Mesodermal cell (in vitro differentiated cells): ENCODE measurements at regions not wholly inside any gene's neighbourhood (a gene's known extent, or its start where the extent isn't known, plus 50 kb on each side); places are given as distances from the start of the nearest gene placed in this dataset.

ENCODE experiments used
- H3K27ac ChIP-seq: 2 replicates; pipeline ENCODE4 v1.7.0; 2013; ENCODE audit warnings: mild to moderate bottlenecking, low read depth, low read length, moderate library complexity; ENCODE audit not compliant: severe bottlenecking
- H3K36me3 ChIP-seq: 2 replicates; pipeline ENCODE4 v1.7.1; 2013; ENCODE audit warnings: mild to moderate bottlenecking, low read length, moderate library complexity; ENCODE audit not compliant: control insufficient read depth, insufficient read depth
- H3K4me1 ChIP-seq: one replicate; pipeline ENCODE4 v1.7.1; 2013; ENCODE audit warnings: mild to moderate bottlenecking, low read length; ENCODE audit not compliant: insufficient read depth, control insufficient read depth, poor library complexity, severe bottlenecking
- H3K4me3 ChIP-seq: 2 replicates; pipeline ENCODE4 v1.7.0; 2013; ENCODE audit warnings: low read length, control low read depth, mild to moderate bottlenecking; ENCODE audit not compliant: insufficient read depth, poor library complexity, severe bottlenecking; ENCODE audit errors: extremely low read depth
- H3K9me3 ChIP-seq: 2 replicates; pipeline ENCODE4 v1.7.1; 2013; ENCODE audit warnings: mild to moderate bottlenecking, low read length, moderate library complexity; ENCODE audit not compliant: control insufficient read depth
- WGBS, 2 experiments: methylation state at CpG; one replicate each; pipeline ENCODE4 v1.1.5; 2013; ENCODE audit warnings: missing lambda C conversion rate in 2 of 2; ENCODE audit not compliant: insufficient coverage in 2 of 2; 5-methylcytosine and 5-hydroxymethylcytosine counted together

DNA sequence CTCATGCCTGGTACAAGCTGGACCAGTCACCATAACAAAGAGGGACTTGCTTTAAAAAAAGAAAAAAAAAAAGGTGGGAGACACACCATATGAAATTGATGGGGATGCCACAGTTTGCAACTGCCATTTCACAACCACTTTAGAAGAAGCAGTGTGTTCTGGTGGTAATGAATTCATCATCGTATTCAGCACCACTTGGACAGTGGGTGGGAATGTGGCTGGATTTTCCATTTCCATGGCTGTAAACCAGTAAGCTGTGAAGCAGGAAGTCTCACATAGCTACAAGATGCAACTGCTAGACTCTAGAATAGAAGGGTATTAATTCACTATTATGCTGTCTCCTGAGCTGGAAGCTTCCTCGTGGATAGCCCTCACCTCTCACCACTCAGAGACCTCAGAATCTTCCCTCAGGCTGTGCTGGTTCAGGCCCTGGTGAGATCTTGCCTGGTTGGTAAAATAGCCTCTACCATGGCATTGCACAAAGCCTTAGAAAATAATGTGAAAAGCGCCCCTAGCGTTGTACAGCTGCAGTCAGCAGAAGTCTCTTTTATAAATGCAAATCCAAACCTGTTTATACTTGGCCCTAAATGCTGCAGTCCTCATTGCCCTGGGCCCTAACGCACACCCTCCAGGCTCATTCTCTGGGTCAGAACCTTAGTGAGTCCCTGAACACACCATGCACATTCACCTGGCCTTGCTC is 150.7 kb downstream of the KCTD15 start:
- Histone ChIP-seq H3K4me1 (no peaks in the 10 kb centered on the region), H3K27ac (no peak overlapping the region), H3K36me3 (no peaks in the 10 kb centered on the region), H3K4me3 (no peak overlapping the region), H3K9me3 (no peaks in the 10 kb centered on the region)
- 80% methylated on average over 4 to 5 of the region's 5 CpGs for WGBS, 2 experiments

DNA sequence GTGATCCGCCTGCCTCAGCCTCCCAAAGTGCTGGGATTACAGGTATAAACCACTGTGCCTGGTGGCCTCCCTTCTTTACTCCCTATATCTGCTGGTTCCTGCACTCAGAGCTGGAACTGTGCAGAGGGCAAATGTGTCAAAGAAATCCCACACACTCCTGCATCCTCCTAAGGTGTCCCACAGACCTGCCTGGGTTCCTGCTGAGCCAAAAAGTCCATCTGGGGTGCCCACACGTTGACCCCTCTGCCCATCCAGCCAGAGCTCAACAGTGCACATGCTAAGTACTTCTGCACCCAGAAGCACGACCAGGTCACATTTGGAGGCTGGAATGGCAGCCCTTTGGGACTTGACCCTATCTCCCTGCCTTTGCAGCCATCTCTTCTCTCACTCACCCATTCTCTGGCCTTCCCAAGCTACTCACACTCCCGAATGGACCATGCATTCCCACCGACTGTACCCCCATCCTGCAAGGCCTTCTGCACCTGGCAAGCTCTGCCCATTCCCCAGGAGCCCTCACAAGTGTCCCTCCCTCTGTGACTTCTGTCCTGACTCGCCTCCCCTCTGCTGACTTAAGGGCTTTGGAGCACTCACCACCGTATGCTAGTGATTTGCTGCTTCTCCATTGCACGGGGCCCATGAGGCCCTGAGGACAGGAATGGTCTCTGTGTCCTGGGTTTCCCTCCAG is 152.1 kb downstream of the KCTD15 start:
- Histone ChIP-seq H3K4me3 (no peak overlapping the region), H3K4me1 (no peaks in the 10 kb centered on the region), H3K36me3 (no peaks in the 10 kb centered on the region), H3K9me3 (no peaks in the 10 kb centered on the region), H3K27ac (no peak overlapping the region)
- WGBS, 2 experiments = 84 to 85% methylated on average over 7 to 8 of the region's 8 CpGs

DNA sequence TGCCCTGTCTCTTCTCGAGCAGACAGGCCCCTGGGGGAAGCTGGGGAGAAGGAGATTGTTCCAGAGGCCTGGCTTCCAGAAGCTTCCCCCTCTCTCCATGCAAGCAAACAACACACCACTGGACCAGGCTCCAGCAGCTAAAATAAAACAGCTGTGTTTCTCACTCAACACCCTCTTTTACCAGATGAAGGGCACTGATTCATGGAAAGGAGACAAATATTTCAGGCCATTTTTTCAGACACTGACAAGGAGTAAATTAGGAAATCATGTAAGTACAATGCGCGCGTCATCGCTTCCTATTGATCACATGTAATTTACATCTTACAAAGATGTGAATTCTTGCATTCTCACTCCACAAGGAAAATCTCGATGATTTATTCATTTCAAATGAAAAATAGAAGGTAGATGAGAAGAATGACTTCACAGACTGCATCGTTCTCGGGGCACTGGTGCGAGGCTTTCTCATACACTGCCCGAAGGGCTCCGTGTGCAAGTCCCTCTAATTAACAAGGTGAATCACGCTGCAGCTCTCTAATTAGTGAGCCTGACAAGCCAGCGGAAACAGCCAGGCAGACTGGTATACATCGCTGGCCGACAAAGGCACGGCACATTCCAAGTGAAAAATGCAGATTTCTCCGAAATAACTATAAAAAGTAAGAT is 153.6 kb downstream of the KCTD15 start:
- Histone ChIP-seq H3K27ac (no peak overlapping the region), H3K36me3 (no peaks in the 10 kb centered on the region), H3K4me3 (no peak overlapping the region), H3K4me1 (no peaks in the 10 kb centered on the region), H3K9me3 (no peaks in the 10 kb centered on the region)
- 87 to 92% methylated on average over 9 of the region's 17 CpGs for WGBS, 2 experiments

DNA sequence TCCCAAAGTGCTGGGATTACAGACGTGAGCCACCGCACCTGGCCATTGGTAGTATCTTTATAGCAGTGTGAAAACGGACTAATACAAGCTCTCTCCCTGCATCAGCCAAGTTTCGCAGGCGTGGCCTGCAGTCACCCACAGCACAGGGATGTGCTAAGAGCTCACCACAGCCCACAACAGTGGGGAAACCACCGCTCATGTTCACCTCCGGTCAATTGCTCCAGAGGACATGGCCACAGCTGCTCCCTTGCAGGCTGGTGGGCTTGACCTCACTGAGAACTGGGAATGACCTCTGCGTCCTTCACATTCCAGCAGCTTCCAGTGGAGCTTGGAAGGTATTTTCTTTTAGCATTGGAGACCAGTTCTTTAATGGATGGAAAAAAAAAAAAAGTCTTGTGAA is 156.4 kb downstream of the KCTD15 start:
- H3K9me3 ChIP-seq = no peaks in the 10 kb centered on the region
- no peak overlapping the region for H3K4me3 ChIP-seq
- H3K27ac ChIP-seq = no peak overlapping the region
- H3K36me3 ChIP-seq = no peaks in the 10 kb centered on the region
- H3K4me1 ChIP-seq = no peaks in the 10 kb centered on the region
- 88 to 93% methylated on average over 7 of the region's 8 CpGs for WGBS, 2 experiments

DNA sequence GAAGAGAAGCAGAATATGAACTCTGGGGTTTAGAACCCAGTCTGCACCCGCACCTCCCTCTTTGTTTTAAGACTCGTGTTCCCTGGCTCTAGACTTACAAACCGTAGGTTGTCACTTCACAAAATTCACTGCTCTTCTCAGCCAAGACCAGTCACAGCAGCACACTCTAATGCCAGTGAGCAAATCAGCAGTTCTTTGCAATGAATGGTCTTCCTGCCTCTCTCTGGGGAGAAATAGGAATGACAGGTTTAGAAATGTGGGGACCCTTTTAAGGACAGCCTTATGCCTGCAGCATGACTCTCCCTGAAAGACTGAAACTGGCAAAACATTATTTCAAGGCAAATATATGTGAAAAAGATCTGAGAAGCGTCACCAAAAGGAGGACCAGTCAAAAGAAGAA is 156.9 kb downstream of the KCTD15 start:
- Histone ChIP-seq H3K9me3 (no peaks in the 10 kb centered on the region), H3K36me3 (no peaks in the 10 kb centered on the region)
- WGBS, 2 experiments = 82% methylated on average over 4 of the region's 4 CpGs

DNA sequence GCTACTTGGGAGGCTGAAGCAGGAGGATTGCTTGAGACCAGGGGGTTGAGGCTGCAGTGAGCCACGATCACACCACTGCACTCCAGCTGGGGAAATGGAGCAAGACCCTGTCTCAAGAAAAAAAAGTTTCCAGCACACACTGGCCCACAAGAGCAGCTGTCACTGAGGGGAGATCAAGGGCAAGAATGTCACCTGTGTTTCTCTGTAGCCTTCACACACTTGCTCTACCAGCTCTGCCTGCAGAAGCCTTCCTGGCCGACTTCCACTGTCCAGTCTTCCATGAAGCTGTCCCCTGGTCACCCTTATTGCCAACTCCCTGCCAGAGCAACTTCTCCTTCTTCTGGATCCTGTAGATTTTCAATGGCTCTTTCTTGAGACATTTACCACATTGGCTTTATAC is 158.0 kb downstream of the KCTD15 start:
- Histone ChIP-seq H3K36me3 (no peaks in the 10 kb centered on the region), H3K4me1 (no peaks in the 10 kb centered on the region), H3K27ac (no peak overlapping the region), H3K9me3 (no peaks in the 10 kb centered on the region), H3K4me3 (no peak overlapping the region)
- WGBS, 2 experiments = 67 to 93% methylated on average over 1 to 2 of the region's 2 CpGs

More for the DNA sequence above, 156.9 kb downstream of the KCTD15 start:
- Histone ChIP-seq H3K4me3 (no peak overlapping the region), H3K27ac (no peak overlapping the region), H3K4me1 (no peaks in the 10 kb centered on the region)

DNA sequence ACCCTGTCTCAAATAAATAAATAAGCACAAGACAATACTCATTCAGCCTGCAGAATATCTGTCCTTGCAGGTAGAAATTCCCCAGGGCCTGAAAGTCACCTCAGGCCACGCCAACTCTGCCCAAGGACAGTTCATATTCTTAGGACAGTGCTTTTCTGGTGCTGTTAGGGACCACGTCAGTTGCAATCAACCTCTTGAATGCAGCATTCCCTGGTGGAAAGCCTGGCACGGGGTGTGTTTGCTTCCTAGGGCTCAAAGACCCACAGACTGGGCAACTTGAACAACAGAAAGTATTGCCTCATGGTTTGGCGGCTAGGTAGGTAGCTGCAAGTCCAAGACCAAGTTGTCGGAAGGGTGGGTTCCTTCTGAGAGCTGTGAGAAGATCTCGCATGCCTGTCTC is 160.3 kb downstream of the KCTD15 start:
- Histone ChIP-seq H3K4me3 (no peak overlapping the region), H3K4me1 (no peaks in the 10 kb centered on the region), H3K36me3 (no peaks in the 10 kb centered on the region), H3K27ac (no peak overlapping the region), H3K9me3 (no peaks in the 10 kb centered on the region)
- 82 to 92% methylated on average over 4 to 6 of the region's 6 CpGs for WGBS, 2 experiments

DNA sequence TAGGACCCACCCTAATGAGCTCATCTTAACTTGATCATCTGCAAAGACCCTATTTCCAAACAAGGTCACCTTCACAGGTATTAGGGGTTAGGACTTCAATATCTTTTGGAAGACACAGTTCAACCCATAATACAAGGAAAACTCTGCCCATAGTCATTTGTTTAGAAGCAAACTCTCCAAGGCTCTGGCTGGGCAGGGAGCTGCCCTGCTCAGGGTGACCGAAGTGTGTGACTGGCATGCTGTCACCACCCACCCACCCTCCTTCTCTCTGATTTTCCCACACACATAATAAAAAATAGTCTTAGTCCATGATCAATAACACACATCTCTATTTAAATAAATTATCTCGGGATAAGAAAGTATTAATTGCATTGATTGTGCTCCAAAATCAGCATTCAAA is 161.1 kb downstream of the KCTD15 start:
- H3K4me3 ChIP-seq = no peak overlapping the region
- H3K27ac ChIP-seq = no peak overlapping the region
- no peaks in the 10 kb centered on the region for H3K36me3 ChIP-seq
- no peaks in the 10 kb centered on the region for H3K9me3 ChIP-seq
- no CpG with 5 or more reads among the region's 2 CpGs for WGBS, 2 experiments
- H3K4me1 ChIP-seq = no peaks in the 10 kb centered on the region

DNA sequence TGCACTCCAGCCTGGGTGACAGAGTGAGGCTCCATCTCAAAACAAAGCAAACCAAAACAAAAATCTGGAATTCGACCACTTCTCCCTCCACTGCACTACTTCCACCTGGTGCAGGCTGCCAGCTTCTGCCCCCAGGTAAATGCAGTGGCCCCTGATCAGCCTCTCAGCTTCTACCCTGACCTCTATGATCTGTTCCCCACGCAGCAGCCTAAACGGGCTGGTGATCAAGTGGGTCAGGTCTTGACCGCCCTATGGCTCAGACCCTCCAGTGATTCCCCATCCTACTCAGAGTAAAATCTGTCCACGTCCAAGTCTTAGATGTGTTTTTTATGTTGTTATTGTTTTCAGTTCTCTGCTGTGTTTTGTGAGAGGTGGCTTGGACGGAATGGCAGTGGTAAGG is 163.9 kb downstream of the KCTD15 start:
- H3K9me3 ChIP-seq = no peaks in the 10 kb centered on the region
- no peaks in the 10 kb centered on the region for H3K36me3 ChIP-seq
- 44 to 88% methylated on average over 1 to 4 of the region's 6 CpGs for WGBS, 2 experiments
- no peak overlapping the region for H3K4me3 ChIP-seq
- no peaks in the 10 kb centered on the region for H3K4me1 ChIP-seq
- no peak overlapping the region for H3K27ac ChIP-seq

DNA sequence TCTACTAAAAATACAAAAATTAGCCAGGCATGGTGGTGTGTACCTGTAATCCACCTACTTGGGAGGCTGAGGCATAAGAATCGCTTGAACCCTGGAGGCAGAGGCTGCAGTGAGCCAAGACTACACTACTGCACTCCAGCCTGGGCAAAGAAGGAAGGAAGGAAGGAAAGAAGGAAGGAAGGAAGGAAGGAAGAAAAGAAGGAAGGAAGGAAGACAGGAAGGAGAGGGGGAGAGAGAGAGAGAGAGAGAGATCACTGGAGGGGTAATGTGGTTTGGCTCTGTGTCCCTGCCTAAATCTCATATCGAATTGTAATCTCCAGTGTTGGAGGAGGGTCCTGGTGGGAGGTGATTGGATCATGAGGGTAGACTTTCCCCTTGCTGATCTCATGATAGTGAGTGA is 165.5 kb downstream of the KCTD15 start:
- Histone ChIP-seq H3K36me3 (no peaks in the 10 kb centered on the region), H3K9me3 (peaks cover 7% of the 10 kb centered on the region), H3K4me1 (no peaks in the 10 kb centered on the region), H3K27ac (no peak overlapping the region), H3K4me3 (no peak overlapping the region)
- 76% methylated on average over 2 of the region's 2 CpGs; no CpG with 5 or more reads in 1 of the 2 experiments for WGBS, 2 experiments

DNA sequence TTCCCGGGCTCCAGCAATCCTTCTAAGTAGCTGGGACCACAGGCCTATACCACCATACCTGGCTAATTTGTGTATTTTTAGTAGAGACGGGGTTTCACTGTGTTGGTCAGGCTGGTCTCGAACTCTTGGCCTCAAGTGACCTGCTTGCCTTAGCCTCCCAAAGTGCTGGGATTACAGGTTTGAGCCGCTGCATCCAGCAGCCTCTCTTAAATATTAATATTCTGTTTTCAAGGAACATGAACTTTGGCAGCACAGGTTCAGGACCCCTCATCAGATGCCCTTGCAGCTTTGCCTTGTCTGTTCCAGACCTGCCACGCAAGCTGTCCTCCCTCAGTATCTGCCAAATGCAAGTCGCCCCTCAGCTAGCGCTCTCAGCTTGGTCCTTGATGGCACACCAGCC is 166.8 kb downstream of the KCTD15 start:
- no peak overlapping the region for H3K27ac ChIP-seq
- H3K36me3 ChIP-seq = no peaks in the 10 kb centered on the region
- no peak overlapping the region for H3K4me3 ChIP-seq
- 89 to 100% methylated on average over 4 to 5 of the region's 7 CpGs for WGBS, 2 experiments
- no peaks in the 10 kb centered on the region for H3K4me1 ChIP-seq
- peaks cover 7% of the 10 kb centered on the region for H3K9me3 ChIP-seq
